GM18519 (cell line): ENCODE measurements at regions not wholly inside any gene's neighbourhood (a gene's known extent, or its start where the extent isn't known, plus 50 kb on each side); places are given as distances from the start of the nearest gene placed in this dataset.
"Not testable (repeated sequence)": the region's sequence is repeated elsewhere in the genome, so short reads cannot be mapped to it uniquely, and the experiment has no call there.

Source experiments
- ATAC-seq: cut with Tn5 transposase; IDR thresholded peaks from one replicate; pipeline ENCODE4 v1.9.1; 2021; ENCODE audit warnings: mild to moderate bottlenecking, moderate library complexity; ENCODE audit not compliant: unreplicated experiment, low FRiP score

DNA sequence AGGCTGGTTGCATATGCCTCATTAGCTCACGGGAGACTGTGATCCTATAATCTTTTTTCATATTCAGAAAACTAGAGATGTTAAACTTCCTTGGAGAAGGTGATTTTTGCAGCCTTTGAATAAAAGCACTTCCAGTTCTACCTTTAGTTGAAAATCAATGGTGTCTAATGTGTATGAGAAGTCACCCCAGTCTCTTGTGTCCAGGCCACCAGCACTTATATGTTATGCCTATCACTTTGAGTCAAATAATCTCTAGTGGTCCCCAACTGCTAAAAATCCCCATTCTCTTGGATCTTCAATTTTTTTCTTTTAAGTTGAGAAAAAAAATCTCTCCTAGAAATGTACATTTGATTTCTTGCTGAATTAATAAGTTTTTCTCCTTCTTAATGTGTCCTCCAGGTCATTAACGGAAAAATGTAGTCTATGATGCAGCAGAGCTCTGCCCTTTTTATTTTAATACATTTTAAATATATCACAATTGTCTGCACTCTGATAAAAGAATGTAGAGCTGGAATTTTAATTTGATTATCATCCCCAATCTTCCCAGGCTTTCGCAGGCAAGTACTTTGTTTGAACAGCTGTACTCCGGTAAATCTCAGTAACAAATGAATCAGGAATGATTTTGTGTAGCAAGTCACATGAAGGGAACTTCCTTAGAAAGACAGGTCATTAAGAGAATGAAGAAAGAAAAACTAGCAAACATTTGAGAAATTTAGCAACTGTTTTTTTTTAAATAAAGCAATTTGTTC is 147.0 kb downstream of the SOX4 start:
- ATAC-seq, result no peak

- no peak for ATAC-seq
Measured at GRCh38 chr6:21741221-21742109, 147.9 kb downstream of the SOX4 start.

DNA sequence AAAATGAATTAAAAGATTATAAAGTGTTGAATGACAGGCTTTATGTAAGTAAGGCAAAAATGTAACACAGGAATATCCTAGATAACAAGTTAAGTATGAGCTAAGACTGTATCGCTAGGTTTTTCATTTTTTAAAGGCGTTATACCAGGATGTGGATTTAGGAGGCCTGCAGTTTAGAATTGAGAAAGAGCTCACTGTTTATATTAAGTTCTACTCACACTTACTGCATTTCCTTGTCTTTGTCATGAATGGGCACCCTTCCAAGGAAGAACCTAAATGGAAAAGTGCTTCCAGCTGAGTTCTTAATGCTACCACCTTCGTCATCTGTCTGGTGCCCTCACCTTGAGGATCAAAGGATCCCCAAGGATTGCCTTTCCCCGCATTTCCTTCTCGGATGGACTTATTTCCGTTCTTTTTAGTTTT is 148.7 kb downstream of the SOX4 start:
- no peak for ATAC-seq

GRCh38 chr6:21744331-21744730 is 150.8 kb downstream of the SOX4 start:
- ATAC-seq, result no peak

DNA sequence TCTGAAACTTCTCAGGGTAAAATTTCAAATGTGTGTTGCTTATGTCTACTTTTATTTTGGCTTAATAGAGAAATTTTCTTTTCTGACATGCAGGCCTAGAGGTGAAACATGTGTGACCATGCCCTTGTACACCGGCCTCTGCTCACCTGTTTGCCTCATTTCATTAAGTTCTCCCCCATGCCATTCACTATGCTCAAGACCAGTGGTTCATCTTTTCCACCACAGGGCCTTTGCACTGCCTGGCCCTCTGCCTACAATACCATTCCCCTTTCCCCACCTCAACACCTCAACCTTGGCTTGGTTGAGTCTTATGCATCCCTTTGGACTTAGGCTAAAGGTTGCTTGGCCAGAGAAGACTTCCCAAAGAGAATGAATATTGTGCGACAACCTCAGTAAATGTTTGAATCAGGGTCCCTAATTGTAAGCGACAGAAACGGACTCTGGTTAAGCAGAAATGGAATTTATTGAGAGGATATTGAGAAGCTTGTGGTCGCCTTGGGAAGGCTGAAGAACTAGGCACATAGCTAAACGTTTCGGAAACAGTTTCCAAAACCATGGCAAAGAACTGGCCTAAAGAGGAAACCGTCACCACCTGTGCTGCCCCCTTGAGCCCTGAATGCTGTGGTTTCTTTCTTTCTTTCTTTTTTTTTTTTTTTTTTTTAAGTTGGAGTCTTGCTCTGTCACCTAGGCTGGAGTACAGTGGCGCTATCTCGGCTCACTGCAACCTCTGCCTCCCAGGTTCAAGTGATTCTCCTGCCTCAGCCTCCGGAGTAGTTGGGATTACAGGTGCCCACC is 152.2 kb downstream of the SOX4 start:
- no peak for ATAC-seq

DNA sequence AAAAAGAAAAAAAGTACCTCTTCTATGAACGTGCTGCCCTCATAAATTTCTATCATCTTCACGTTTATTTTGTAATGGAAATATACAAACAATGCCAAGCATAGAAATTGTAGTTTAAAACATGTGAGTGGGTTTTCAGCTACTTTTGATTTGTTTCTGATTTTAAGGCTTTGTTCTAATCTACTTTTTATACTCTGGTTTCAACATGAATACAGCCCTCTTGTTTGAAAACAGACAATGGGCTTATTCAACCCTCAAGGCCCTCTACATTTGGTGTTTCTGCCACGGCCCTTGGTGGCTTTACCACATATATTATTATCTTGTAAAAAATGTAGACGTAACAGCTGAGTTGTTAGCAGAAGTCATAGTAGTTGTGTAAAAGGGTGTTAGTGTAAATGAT is 153.9 kb downstream of the SOX4 start:
- ATAC-seq, result no peak

DNA sequence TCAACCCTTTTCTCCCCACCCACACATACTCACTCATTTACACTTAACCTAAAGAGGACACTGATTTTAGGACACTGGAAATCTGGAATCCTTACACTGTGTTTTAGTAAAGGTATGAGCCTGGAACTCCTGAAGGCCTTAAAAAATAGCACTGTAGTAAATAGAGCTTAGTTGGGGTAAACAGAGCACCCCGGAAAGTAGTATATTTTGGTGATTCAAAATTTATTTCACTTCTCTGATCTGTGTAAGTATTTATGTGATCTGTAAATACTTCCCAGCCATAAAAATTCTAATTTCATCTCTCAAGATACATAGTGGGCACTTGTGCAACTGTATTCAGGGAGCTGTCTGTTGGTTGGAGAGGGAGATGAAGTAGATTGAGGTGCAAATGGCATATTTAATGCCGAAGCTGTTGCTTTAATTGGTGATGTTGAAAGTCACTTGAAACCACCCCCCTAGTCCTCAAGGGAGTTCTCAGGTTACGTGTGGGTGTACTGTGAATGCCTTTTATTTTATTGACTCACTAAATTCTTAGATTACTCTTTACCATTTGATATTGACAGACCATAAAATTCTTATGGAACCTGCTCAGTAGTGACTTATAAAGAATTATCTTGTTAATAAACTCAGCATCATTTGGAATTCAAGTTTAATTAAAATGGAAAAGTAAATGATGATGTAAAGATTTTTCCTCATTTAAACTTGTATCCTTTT is 154.9 kb downstream of the SOX4 start:
- ATAC-seq, result no peak

DNA sequence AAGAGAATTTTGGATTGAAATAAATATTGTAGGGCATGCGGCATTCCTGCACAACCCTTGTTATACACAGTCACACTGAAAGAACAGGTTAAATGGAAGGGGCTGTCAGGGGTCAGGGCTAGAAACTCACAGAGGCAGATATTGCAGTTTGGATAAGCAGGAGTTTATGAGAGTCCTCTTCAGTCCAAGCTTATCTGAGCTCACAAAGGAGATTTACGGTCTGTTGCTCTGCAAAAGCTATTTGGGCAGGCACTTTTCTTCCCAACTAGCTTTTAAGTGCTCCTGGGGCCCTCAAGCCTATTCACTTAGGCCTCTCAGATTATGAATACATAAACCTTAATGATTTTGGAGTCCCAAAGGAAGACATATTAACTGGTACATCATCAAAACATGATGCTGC is 156.2 kb downstream of the SOX4 start:
- ATAC-seq, result no peak

- ATAC-seq, result no peak
Measured at GRCh38 chr6:21750575-21750974, 157.0 kb downstream of the SOX4 start.

GRCh38 chr6:21751608-21752007 is 158.1 kb downstream of the SOX4 start:
- no peak for ATAC-seq

- ATAC-seq, result no peak
Measured at GRCh38 chr6:21752054-21752811, 158.7 kb downstream of the SOX4 start.

DNA sequence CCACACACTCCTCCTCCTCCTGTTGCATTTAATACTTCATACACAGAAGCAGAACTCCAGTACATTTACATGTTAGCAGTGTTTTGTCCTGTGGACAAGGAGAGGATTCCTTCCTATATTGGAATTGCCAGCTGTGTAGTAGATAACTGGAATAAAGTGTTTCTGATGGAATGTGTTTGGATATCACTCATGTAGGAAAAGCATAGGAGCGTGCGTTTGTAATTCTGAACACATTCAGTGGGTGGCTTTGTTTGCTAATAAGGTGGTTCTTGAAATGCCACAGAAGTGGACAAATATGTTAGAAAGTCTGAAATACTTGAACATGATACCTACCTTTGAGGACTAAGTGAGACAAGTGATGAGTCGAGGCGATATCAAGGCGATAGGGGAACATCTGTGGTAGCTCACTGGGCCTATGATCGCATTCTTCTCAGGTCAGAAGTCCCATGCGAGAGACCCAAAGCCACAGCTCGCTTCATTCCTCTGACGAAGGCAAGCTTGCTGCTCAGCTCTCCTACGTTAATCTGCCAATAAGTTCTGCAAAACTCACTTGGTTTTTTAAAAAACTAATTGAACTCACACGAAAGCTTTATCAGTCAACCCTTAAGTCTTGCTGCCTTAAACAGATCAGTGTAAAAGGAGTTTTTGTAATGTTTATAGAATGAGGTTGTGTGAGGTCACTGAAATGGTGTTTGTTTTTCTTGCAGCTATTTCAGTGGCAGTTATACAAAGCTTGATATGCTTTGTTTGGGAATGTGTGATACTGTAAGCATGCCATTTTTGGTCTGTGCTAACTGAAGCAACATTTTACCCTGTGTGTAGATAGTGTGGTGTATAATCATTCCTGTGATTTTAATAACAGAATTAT is 159.9 kb downstream of the SOX4 start:
- ATAC-seq, result no peak

DNA sequence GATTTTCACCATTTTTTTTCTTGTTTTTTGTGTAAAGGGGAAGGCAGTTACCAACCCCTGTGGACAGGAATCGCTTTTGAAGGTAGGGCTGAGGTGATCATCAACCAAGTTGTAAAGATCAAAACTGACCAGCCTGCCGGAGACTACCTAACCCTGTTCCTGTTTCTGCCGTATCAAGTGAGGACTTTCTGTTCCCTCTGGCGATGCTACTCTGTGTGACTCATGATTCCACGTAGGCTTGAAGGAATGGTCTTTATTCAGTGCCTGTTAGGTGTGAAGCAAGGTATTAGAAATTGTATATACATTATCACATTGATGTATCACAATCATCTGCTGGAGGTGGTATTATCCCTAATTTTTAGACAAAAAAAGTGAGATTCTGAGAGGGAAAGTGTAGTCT is 161.3 kb downstream of the SOX4 start:
- no peak for ATAC-seq

DNA sequence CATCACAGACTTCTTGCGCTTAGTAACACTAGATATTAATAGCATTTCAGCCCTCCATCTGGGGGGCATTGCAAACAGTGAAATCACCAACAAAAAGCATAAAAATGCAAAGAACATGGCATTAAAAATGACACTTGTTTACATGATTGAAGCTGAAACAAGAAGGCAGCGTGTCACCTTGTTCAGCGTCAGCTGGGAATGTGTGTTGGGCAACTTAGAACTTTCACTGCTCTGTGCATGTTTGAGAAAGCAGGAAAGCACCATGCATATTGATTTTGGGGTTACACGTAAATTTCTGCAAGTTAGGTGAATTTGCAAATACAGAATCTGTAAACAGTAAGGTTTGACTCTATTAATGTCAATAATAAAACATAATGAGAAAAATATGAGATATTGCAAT is 162.9 kb downstream of the SOX4 start:
- ATAC-seq, result no peak

DNA sequence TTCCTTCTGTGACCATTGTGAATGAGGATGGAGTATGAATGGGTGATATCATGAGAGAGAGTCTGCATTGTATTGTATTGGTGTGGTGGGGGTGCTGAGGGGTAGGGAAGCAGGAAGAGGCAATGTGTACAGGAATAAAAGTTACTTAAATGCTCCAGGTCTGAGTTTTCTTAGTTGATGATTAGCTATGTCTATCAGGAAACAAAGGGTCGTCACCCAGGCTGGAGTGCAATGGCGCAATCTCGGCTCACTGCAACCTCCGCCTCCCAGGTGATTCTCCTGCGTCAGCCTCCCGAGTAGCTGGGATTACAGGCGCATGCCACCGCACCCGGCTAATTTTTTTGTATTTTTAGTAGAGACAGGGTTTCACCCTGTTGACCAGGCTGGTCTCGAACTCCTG is 163.8 kb downstream of the SOX4 start:
- ATAC-seq, result not testable (repeated sequence)

- ATAC-seq, result no peak
Measured at GRCh38 chr6:21759721-21760120, 166.2 kb downstream of the SOX4 start.

- not testable (repeated sequence) for ATAC-seq
Measured at GRCh38 chr6:21761053-21761730, 167.6 kb downstream of the SOX4 start.

- ATAC-seq, result no peak
Measured at GRCh38 chr6:21764989-21765388, 171.4 kb downstream of the SOX4 start.
